Loucy (cell line): ENCODE measurements at regions not wholly inside any gene's neighbourhood (a gene's known extent, or its start where the extent isn't known, plus 50 kb on each side); places are given as distances from the start of the nearest gene placed in this dataset.

ENCODE experiments used
- H2AFZ ChIP-seq: fragments of 200-600 bp; sonication (generic); 2 replicates; pipeline ENCODE4 v1.6.0; 2016; ENCODE audit warnings: antibody characterized with exemption, mild to moderate bottlenecking, low read length, moderate library complexity
- H3F3A ChIP-seq: fragments of 200-600 bp; 2 replicates; pipeline ENCODE4 v1.6.0; 2016; ENCODE audit warnings: antibody characterized with exemption, low read depth, mild to moderate bottlenecking
- H3K27me3 ChIP-seq: fragments of 200-600 bp; sonication (generic); 2 replicates; pipeline ENCODE4 v1.6.1; 2014; ENCODE audit warnings: low read length, mild to moderate bottlenecking; ENCODE audit not compliant: insufficient read depth, poor library complexity, severe bottlenecking
- H3K36me3 ChIP-seq: fragments of 200-600 bp; sonication (generic); 2 replicates; pipeline ENCODE4 v1.6.1; 2016; ENCODE audit warnings: low read length; ENCODE audit not compliant: insufficient read depth
- H3K4me1 ChIP-seq: fragments of 200-600 bp; sonication (generic); 2 replicates; pipeline ENCODE4 v1.5.1; 2014; ENCODE audit warnings: low read length, mild to moderate bottlenecking; ENCODE audit not compliant: insufficient read depth, poor library complexity, severe bottlenecking
- H3K4me2 ChIP-seq: fragments of 200-600 bp; sonication (generic); 2 replicates; pipeline ENCODE4 v1.6.0; 2014; ENCODE audit warnings: antibody characterized with exemption, low read length, low read depth, mild to moderate bottlenecking; ENCODE audit not compliant: poor library complexity, severe bottlenecking
- H3K4me3 ChIP-seq: fragments of 200-600 bp; sonication (generic); 2 replicates; pipeline ENCODE4 v1.5.1; 2014; ENCODE audit warnings: low read length, mild to moderate bottlenecking, mixed read lengths; ENCODE audit not compliant: poor library complexity, severe bottlenecking
- H3K79me2 ChIP-seq: fragments of 200-600 bp; sonication (generic); 2 replicates; pipeline ENCODE4 v1.6.1; 2014; ENCODE audit warnings: low read length; ENCODE audit not compliant: insufficient read depth
- H3K9ac ChIP-seq: fragments of 200-600 bp; sonication (generic); 2 replicates; pipeline ENCODE4 v1.6.0; 2014; ENCODE audit warnings: mild to moderate bottlenecking, low read depth, low read length, moderate library complexity; ENCODE audit not compliant: poor library complexity, severe bottlenecking
- H3K9me2 ChIP-seq: fragments of 200-600 bp; sonication (generic); replicated peaks from 2 replicates; pipeline ENCODE4 v1.6.1; 2016; ENCODE audit warnings: low read depth, low read length, mixed read lengths
- H3K9me3 ChIP-seq: fragments of 200-600 bp; sonication (generic); 2 replicates; pipeline ENCODE4 v1.6.1; 2014; ENCODE audit warnings: mild to moderate bottlenecking, antibody characterized with exemption, low read length, low read depth; ENCODE audit not compliant: insufficient read depth
- H4K20me1 ChIP-seq: fragments of 200-600 bp; sonication (generic); 2 replicates; pipeline ENCODE4 v1.6.0; 2014; ENCODE audit warnings: antibody characterized with exemption, low read length, mild to moderate bottlenecking; ENCODE audit not compliant: insufficient read depth, poor library complexity, severe bottlenecking
- EZH2phosphoT487 ChIP-seq: fragments of 200-600 bp; IDR thresholded peaks from 2 replicates; pipeline ENCODE4 v1.6.1; 2018; ENCODE audit warnings: antibody characterized with exemption, mild to moderate bottlenecking, moderate library complexity, borderline replicate concordance
- TF ChIP-seq, protein P1 (sequence below): fragments of 200-600 bp; sonication (generic); conservative IDR thresholded peaks from 2 replicates; pipeline ENCODE4 v1.5.1; 2014; ENCODE audit warnings: mild to moderate bottlenecking, antibody characterized with exemption, low read length

DNA sequence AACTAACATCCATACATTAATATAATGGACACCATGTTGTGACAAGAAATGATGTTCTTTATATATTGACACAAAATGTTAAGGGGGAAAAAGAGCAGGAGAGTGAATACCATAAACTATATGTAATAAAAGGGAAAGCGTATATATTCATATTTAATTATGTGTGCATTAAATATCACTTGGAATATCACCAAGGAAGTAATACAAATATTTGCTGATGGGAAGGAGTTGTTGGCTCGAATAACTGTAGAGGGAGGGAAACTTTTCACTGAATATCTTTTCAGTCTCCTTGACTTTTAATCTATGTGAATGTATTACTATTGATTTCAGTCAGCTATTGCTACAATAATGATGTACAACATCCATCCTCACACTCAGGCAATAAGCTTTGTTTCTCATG lies 167.0 kb upstream of the DPH6 start:
- H3K27me3 ChIP-seq = no peaks in the 10 kb centered on the region
- no peaks in the 10 kb centered on the region for H3K9me3 ChIP-seq
- no peaks in the 10 kb centered on the region for H3F3A ChIP-seq
- H3K4me2 ChIP-seq = no peak overlapping the region
- H4K20me1 ChIP-seq = no peaks in the 10 kb centered on the region
- no peaks in the 10 kb centered on the region for H3K79me2 ChIP-seq
- no peak overlapping the region for H3K4me3 ChIP-seq
- no peak overlapping the region for H2AFZ ChIP-seq
- no peaks in the 10 kb centered on the region for H3K9me2 ChIP-seq
- no peaks in the 10 kb centered on the region for H3K36me3 ChIP-seq
- no peak overlapping the region for H3K9ac ChIP-seq
- TF ChIP-seq EZH2phosphoT487 = no peak
- TF ChIP-seq, protein P1, sequence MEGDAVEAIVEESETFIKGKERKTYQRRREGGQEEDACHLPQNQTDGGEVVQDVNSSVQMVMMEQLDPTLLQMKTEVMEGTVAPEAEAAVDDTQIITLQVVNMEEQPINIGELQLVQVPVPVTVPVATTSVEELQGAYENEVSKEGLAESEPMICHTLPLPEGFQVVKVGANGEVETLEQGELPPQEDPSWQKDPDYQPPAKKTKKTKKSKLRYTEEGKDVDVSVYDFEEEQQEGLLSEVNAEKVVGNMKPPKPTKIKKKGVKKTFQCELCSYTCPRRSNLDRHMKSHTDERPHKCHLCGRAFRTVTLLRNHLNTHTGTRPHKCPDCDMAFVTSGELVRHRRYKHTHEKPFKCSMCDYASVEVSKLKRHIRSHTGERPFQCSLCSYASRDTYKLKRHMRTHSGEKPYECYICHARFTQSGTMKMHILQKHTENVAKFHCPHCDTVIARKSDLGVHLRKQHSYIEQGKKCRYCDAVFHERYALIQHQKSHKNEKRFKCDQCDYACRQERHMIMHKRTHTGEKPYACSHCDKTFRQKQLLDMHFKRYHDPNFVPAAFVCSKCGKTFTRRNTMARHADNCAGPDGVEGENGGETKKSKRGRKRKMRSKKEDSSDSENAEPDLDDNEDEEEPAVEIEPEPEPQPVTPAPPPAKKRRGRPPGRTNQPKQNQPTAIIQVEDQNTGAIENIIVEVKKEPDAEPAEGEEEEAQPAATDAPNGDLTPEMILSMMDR = no peak
- H3K4me1 ChIP-seq = no peaks in the 10 kb centered on the region

DNA sequence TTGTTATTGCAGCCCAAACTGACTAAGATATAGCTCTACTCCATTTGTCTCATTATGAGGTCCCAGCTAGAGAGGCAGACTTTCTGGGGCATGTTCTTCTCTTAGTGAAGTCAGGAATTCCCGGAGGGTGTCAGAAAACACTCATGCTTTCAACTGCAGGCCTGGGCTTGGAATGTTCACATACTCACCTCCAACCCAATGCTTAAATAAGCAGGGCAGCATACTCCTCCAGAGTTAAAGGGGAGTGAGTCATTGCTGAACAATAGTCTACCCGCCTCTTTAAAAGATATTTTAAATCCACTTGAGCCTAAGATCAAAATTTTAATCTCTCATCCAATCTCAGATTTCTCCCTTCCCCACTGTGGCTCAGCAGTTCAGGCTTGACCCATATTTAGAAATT lies 167.8 kb upstream of the DPH6 start:
- Histone ChIP-seq H2AFZ (no peak overlapping the region), H3K9me3 (no peaks in the 10 kb centered on the region)

DNA sequence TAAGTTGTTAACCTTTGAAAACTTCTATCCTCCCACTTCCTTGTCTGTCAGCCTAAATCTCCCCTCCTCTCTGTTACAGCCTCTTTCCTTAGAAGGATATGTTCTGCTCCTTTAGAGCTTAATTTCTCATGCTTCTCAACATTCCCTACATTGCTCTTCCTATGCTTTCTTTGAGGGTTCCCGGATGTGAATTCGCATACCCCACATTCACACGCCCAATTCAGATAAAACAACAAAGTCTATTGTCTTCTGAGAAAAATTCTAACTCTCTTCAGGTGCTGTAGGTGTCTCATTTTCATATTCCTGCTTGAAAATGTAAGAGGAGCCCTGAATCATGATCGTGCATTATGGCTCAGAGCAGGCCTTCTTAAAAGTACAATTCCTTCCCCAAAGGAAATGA lies 171.8 kb upstream of the DPH6 start:
- no peaks in the 10 kb centered on the region for H3K4me1 ChIP-seq
- no peaks in the 10 kb centered on the region for H3K79me2 ChIP-seq
- H3K9me3 ChIP-seq = no peaks in the 10 kb centered on the region
- H3F3A ChIP-seq = no peaks in the 10 kb centered on the region
- H4K20me1 ChIP-seq = no peaks in the 10 kb centered on the region
- no peak overlapping the region for H3K4me2 ChIP-seq
- H3K36me3 ChIP-seq = no peaks in the 10 kb centered on the region
- H2AFZ ChIP-seq = no peak overlapping the region
- TF ChIP-seq, protein P1 = no peak
- no peak for TF ChIP-seq EZH2phosphoT487
- H3K9me2 ChIP-seq = no peaks in the 10 kb centered on the region
- no peaks in the 10 kb centered on the region for H3K27me3 ChIP-seq
- no peak overlapping the region for H3K4me3 ChIP-seq
- H3K9ac ChIP-seq = no peak overlapping the region

More for the DNA sequence above, 167.8 kb upstream of the DPH6 start:
- H3K4me2 ChIP-seq = no peak overlapping the region
- no peaks in the 10 kb centered on the region for H3K27me3 ChIP-seq
- no peak for TF ChIP-seq EZH2phosphoT487
- TF ChIP-seq, protein P1 = no peak
- no peaks in the 10 kb centered on the region for H3K9me2 ChIP-seq
- H3K9ac ChIP-seq = no peak overlapping the region
- no peak overlapping the region for H3K4me3 ChIP-seq
- no peaks in the 10 kb centered on the region for H3K79me2 ChIP-seq
- no peaks in the 10 kb centered on the region for H4K20me1 ChIP-seq
- H3K36me3 ChIP-seq = no peaks in the 10 kb centered on the region
- no peaks in the 10 kb centered on the region for H3K4me1 ChIP-seq
- H3F3A ChIP-seq = no peaks in the 10 kb centered on the region
